Neural progenitor cell (in vitro differentiated cells): ENCODE measurements at regions not wholly inside any gene's neighbourhood (a gene's known extent, or its start where the extent isn't known, plus 50 kb on each side); places are given as distances from the start of the nearest gene placed in this dataset.

ENCODE experiments used
- DNase-seq: peaks from one replicate; pipeline ENCODE4 v3.0.0-alpha.2; 2016; ENCODE audit warnings: low spot score
- H2AFZ ChIP-seq: fragments of 200-600 bp; sonication (generic); replicated peaks from 2 replicates; pipeline ENCODE4 v1.6.1; 2016; ENCODE audit warnings: antibody characterized with exemption
- H3F3A ChIP-seq: fragments of 200-600 bp; sonication (generic); 2 replicates; pipeline ENCODE4 v1.6.1; 2016; ENCODE audit warnings: antibody characterized with exemption, low read depth
- H3K27ac ChIP-seq: fragments of 200-600 bp; sonication (generic); 2 replicates; pipeline ENCODE4 v1.5.1; 2016; ENCODE audit warnings: mild to moderate bottlenecking
- H3K27me3 ChIP-seq: fragments of 200-600 bp; sonication (generic); 2 replicates; pipeline ENCODE4 v1.6.1; 2016; ENCODE audit warnings: mild to moderate bottlenecking, moderate library complexity
- H3K36me3 ChIP-seq: fragments of 200-600 bp; sonication (generic); 2 replicates; pipeline ENCODE4 v1.5.1; 2016
- H3K4me1 ChIP-seq: fragments of 200-600 bp; sonication (generic); 2 replicates; pipeline ENCODE4 v1.6.1; 2016; ENCODE audit warnings: mixed run types
- H3K4me2 ChIP-seq: fragments of 200-600 bp; sonication (generic); 2 replicates; pipeline ENCODE4 v1.6.1; 2016
- H3K4me3 ChIP-seq: fragments of 200-600 bp; sonication (generic); 2 replicates; pipeline ENCODE4 v1.5.1; 2016
- H3K79me2 ChIP-seq: fragments of 200-600 bp; sonication (generic); 2 replicates; pipeline ENCODE4 v1.6.1; 2016; ENCODE audit warnings: low read depth
- H3K9ac ChIP-seq: fragments of 200-600 bp; sonication (generic); 2 replicates; pipeline ENCODE4 v1.6.1; 2016
- H3K9me3 ChIP-seq: fragments of 200-600 bp; sonication (generic); 2 replicates; pipeline ENCODE4 v1.5.1; 2016; ENCODE audit warnings: low read depth
- H4K20me1 ChIP-seq: fragments of 200-600 bp; sonication (generic); 2 replicates; pipeline ENCODE4 v1.6.1; 2016; ENCODE audit warnings: low read depth
- H3K27ac Mint-ChIP-seq: 3 replicates; pipeline ENCODE4 v1.8.0; 2021; ENCODE audit warnings: mixed read lengths
- H3K27me3 Mint-ChIP-seq: 2 replicates; pipeline ENCODE4 v1.8.0; 2022; ENCODE audit warnings: low read depth, mild to moderate bottlenecking, inconsistent platforms, moderate library complexity, mixed read lengths; ENCODE audit not compliant: insufficient read depth
- H3K36me3 Mint-ChIP-seq: 3 replicates; pipeline ENCODE4 v1.8.0; 2021; ENCODE audit warnings: mixed read lengths
- H3K4me1 Mint-ChIP-seq: 3 replicates; pipeline ENCODE4 v1.8.0; 2021; ENCODE audit warnings: mixed read lengths
- H3K4me3 Mint-ChIP-seq: 3 replicates; pipeline ENCODE4 v1.8.0; 2021; ENCODE audit warnings: mild to moderate bottlenecking, moderate library complexity, mixed read lengths
- H3K9me3 Mint-ChIP-seq: 3 replicates; pipeline ENCODE4 v1.8.0; 2020; ENCODE audit warnings: mixed read lengths
- EZH2 ChIP-seq: fragments of 200-600 bp; sonication (generic); IDR thresholded peaks from 2 replicates; pipeline ENCODE4 v1.6.1; 2017; ENCODE audit warnings: antibody characterized with exemption, mild to moderate bottlenecking, moderate library complexity
- EZH2phosphoT487 ChIP-seq: fragments of 200-600 bp; sonication (generic); IDR thresholded peaks from 2 replicates; pipeline ENCODE4 v1.6.1; 2017; ENCODE audit warnings: antibody characterized with exemption
- TF ChIP-seq, protein P1 (sequence below): fragments of 200-600 bp; sonication (generic); IDR thresholded peaks from 2 replicates; pipeline ENCODE4 v1.5.1; 2017; ENCODE audit warnings: antibody characterized with exemption, mild to moderate bottlenecking

DNA sequence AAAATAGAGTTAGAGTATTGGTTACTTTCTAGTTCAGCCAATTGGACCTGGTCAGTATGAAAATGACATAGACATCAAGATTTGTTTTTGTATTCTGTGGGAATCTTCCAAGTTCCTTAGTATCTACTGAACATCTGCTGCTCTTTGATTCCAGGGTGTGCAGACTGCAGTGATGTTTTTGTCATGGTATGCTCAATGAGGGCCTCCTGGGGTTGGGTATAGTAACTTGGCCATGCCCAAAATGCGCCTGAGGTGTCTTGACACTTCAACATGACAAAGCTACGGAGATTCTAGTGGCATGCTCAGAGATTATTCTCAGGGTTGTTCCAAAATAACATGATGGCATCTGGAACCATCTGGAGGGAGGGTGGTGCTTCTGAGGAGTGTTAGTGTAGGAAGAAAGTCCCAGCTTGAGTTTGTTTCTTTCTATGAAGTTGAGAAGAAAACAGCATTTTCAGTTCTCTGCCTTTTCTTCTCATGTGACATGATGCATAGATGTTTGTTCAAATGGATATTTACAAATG lies 313.5 kb upstream of the TBL1XR1 start:
- Histone ChIP-seq H3F3A (no peaks in the 10 kb centered on the region), H3K79me2 (no peaks in the 10 kb centered on the region), H3K9me3 (no peaks in the 10 kb centered on the region), H3K4me3 (no peak overlapping the region), H3K27me3 (no peaks in the 10 kb centered on the region), H3K4me2 (no peak overlapping the region), H3K36me3 (no peaks in the 10 kb centered on the region), H3K9ac (no peak overlapping the region), H3K4me1 (peaks cover under 1% of the 10 kb centered on the region), H4K20me1 (no peaks in the 10 kb centered on the region), H3K27ac (no peak overlapping the region), H2AFZ (no peak overlapping the region)
- H3K27ac Mint-ChIP-seq = peak overlapping the region; percentile 59
- H3K4me3 Mint-ChIP-seq = no peak overlapping the region
- H3K9me3 Mint-ChIP-seq = peaks cover 11% of the 10 kb centered on the region
- no peaks in the 10 kb centered on the region for H3K4me1 Mint-ChIP-seq
- DNase-seq = no peak
- no peak for TF ChIP-seq EZH2
- H3K36me3 Mint-ChIP-seq = peaks cover 4% of the 10 kb centered on the region
- no peaks in the 10 kb centered on the region for H3K27me3 Mint-ChIP-seq

DNA sequence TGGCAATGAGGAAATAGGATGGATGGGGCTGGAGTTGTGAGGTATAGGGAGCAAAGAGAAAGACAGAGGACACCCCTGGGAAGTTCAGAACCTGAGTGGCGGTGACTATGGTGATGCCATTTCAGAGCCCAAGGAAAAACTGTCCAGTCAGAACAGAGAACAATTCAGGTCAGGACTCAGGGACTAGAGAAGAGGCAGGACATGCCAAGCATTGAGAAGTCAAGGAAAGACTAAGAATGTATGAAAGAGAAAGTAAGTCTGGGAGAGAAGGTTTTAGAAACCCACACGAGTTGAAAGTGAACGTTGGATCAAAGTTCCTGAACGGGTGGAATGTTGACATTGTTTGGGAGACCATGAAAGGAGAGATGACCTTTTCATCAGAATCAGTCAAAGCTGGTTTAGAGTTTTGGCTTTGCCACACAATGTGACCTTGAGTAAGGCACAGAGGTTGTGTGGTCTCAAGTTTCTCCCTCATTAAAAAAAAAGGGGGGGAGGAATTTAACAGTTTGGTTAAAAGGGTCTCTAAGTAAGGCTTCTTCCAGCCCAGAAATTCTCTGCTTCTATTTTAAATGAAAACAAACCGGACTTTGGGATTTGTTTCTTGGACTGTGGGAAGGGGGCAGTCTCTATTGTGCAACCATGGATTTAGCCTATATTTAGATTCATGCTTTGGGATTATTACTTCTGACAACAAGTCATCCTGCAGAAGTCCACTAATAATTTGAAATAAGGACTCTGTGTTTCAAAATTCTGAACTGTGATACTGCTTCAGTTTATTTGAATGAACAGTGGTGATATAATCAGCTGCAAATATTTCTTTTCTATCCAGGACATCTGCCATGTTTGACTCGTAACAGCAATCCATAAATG lies 315.9 kb upstream of the TBL1XR1 start:
- Histone ChIP-seq H3K27me3 (no peaks in the 10 kb centered on the region), H3K79me2 (no peaks in the 10 kb centered on the region), H3K27ac (no peak overlapping the region), H3K9ac (no peak overlapping the region), H3K4me3 (no peak overlapping the region), H3K4me1 (peaks cover 13% of the 10 kb centered on the region), H3K36me3 (no peaks in the 10 kb centered on the region), H3K9me3 (no peaks in the 10 kb centered on the region), H3F3A (no peaks in the 10 kb centered on the region), H3K4me2 (no peak overlapping the region), H4K20me1 (no peaks in the 10 kb centered on the region), H2AFZ (no peak overlapping the region)
- Mint-ChIP-seq H3K9me3 (no peaks in the 10 kb centered on the region), H3K4me1 (peaks cover 5% of the 10 kb centered on the region), H3K4me3 (no peak overlapping the region), H3K27me3 (peaks cover 2% of the 10 kb centered on the region), H3K36me3 (peaks cover 4% of the 10 kb centered on the region), H3K27ac (peak overlapping the region; percentile 58)
- no peak for DNase-seq
- TF ChIP-seq EZH2 = no peak
- TF ChIP-seq EZH2phosphoT487 = no peak
- TF ChIP-seq, protein P1, sequence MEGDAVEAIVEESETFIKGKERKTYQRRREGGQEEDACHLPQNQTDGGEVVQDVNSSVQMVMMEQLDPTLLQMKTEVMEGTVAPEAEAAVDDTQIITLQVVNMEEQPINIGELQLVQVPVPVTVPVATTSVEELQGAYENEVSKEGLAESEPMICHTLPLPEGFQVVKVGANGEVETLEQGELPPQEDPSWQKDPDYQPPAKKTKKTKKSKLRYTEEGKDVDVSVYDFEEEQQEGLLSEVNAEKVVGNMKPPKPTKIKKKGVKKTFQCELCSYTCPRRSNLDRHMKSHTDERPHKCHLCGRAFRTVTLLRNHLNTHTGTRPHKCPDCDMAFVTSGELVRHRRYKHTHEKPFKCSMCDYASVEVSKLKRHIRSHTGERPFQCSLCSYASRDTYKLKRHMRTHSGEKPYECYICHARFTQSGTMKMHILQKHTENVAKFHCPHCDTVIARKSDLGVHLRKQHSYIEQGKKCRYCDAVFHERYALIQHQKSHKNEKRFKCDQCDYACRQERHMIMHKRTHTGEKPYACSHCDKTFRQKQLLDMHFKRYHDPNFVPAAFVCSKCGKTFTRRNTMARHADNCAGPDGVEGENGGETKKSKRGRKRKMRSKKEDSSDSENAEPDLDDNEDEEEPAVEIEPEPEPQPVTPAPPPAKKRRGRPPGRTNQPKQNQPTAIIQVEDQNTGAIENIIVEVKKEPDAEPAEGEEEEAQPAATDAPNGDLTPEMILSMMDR = no peak

DNA sequence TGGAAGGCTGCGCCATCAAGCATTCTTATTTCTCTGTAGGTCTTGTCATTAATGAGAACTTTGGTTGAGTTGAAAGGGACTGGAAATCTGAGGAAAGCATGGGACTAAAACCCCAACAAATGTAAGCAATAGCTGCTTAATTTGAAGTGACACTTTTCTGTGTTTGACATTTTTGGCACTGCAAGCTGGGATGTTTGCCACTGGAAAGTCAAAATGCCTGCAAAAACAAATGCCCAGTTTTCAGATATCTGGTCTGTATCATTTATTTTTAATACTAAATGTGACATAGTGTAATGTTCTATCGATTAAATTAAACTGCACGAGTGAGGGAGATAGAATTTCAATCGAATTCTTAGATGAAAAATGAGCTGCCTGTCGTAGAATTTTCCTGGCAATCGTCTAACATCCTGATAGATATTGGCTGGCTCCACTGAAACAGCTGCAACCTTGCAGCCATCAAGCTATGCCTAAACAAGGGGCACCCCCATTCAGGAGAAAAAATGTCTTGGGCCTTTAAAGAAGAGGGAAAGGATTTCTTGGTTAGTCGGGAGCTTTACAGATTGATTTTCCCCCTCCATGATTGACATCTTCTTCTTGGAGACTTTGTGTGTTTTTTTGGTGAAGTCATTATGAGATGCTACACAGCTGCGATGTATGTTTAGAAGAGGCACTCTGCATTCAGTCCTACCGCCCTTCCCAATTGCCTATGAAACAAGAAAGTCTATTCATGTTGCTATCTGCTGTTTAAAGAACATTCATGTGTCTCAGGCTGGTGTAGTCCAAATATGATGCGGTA lies 316.7 kb upstream of the TBL1XR1 start:
- Histone ChIP-seq H3K27me3 (no peaks in the 10 kb centered on the region), H3K4me1 (peaks cover 13% of the 10 kb centered on the region), H3F3A (no peaks in the 10 kb centered on the region), H3K4me3 (no peak overlapping the region), H3K36me3 (no peaks in the 10 kb centered on the region), H3K9me3 (no peaks in the 10 kb centered on the region), H3K9ac (no peak overlapping the region), H2AFZ (no peak overlapping the region), H3K4me2 (no peak overlapping the region), H3K79me2 (no peaks in the 10 kb centered on the region), H3K27ac (no peak overlapping the region), H4K20me1 (no peaks in the 10 kb centered on the region)
- H3K4me1 Mint-ChIP-seq = peaks cover 9% of the 10 kb centered on the region
- H3K27me3 Mint-ChIP-seq = peaks cover 2% of the 10 kb centered on the region
- DNase-seq = no peak
- H3K9me3 Mint-ChIP-seq = peaks cover under 1% of the 10 kb centered on the region
- no peak overlapping the region for H3K4me3 Mint-ChIP-seq
- H3K36me3 Mint-ChIP-seq = peaks cover 4% of the 10 kb centered on the region
- TF ChIP-seq EZH2phosphoT487 (no peak), EZH2 (no peak)
- TF ChIP-seq, protein P1 = no peak
- H3K27ac Mint-ChIP-seq = peak overlapping the region; percentile 58
